ENCODE measurements at regions not wholly inside any gene's neighbourhood (a gene's known extent, or its start where the extent isn't known, plus 50 kb on each side); places are given as distances from the start of the nearest gene placed in this dataset.

DNA sequence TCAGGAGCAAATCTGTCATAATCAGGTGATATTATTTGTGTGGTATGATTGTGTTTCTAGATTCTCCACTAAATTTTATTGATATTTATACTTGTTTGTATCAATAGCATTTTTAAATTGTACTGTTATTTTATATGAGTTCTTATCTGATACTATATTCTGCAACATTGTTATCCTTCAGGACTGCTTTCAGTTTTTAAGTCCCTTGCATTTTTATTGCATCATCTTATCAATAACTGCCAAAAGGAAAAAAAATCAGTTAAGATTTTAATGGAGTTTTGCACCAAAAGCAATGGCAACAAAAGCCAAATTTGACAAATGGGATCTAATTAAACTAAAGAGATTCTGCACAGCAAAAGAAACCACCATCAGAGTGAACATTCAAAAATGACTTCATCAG is 741.3 kb upstream of the CTNND2 start:
- TF ChIP-seq EZH2phosphoT487 (IDR thresholded peaks at IDR 0.05; ENCODE audit: unreplicated experiment) (no peak), CTCF (conservative IDR thresholded peaks at IDR 0.05; ENCODE audit: low read depth in 2 of 2) (no peak), STAT1 (IDR thresholded peaks at IDR 0.05; ENCODE audit: unreplicated experiment) (no peak), POLR2AphosphoS5 (IDR thresholded peaks at IDR 0.05; ENCODE audit: low read depth) (no peak), ZNF114 (CRISPR knock-in tag; IDR thresholded peaks at IDR 0.05) (no peak), JUNB (IDR thresholded peaks at IDR 0.05; ENCODE audit: unreplicated experiment) (no peak), CREB1 (CRISPR knock-in tag; IDR thresholded peaks at IDR 0.05; ENCODE audit: low read depth) (no peak), NANOG (IDR thresholded peaks at IDR 0.05; ENCODE audit: borderline replicate concordance) (no peak), EZH2 (IDR thresholded peaks at IDR 0.05; ENCODE audit: low read depth, unreplicated experiment) (no peak), REST (IDR thresholded peaks at IDR 0.05; ENCODE audit: unreplicated experiment) (no peak)
- TF ChIP-seq, protein P1, sequence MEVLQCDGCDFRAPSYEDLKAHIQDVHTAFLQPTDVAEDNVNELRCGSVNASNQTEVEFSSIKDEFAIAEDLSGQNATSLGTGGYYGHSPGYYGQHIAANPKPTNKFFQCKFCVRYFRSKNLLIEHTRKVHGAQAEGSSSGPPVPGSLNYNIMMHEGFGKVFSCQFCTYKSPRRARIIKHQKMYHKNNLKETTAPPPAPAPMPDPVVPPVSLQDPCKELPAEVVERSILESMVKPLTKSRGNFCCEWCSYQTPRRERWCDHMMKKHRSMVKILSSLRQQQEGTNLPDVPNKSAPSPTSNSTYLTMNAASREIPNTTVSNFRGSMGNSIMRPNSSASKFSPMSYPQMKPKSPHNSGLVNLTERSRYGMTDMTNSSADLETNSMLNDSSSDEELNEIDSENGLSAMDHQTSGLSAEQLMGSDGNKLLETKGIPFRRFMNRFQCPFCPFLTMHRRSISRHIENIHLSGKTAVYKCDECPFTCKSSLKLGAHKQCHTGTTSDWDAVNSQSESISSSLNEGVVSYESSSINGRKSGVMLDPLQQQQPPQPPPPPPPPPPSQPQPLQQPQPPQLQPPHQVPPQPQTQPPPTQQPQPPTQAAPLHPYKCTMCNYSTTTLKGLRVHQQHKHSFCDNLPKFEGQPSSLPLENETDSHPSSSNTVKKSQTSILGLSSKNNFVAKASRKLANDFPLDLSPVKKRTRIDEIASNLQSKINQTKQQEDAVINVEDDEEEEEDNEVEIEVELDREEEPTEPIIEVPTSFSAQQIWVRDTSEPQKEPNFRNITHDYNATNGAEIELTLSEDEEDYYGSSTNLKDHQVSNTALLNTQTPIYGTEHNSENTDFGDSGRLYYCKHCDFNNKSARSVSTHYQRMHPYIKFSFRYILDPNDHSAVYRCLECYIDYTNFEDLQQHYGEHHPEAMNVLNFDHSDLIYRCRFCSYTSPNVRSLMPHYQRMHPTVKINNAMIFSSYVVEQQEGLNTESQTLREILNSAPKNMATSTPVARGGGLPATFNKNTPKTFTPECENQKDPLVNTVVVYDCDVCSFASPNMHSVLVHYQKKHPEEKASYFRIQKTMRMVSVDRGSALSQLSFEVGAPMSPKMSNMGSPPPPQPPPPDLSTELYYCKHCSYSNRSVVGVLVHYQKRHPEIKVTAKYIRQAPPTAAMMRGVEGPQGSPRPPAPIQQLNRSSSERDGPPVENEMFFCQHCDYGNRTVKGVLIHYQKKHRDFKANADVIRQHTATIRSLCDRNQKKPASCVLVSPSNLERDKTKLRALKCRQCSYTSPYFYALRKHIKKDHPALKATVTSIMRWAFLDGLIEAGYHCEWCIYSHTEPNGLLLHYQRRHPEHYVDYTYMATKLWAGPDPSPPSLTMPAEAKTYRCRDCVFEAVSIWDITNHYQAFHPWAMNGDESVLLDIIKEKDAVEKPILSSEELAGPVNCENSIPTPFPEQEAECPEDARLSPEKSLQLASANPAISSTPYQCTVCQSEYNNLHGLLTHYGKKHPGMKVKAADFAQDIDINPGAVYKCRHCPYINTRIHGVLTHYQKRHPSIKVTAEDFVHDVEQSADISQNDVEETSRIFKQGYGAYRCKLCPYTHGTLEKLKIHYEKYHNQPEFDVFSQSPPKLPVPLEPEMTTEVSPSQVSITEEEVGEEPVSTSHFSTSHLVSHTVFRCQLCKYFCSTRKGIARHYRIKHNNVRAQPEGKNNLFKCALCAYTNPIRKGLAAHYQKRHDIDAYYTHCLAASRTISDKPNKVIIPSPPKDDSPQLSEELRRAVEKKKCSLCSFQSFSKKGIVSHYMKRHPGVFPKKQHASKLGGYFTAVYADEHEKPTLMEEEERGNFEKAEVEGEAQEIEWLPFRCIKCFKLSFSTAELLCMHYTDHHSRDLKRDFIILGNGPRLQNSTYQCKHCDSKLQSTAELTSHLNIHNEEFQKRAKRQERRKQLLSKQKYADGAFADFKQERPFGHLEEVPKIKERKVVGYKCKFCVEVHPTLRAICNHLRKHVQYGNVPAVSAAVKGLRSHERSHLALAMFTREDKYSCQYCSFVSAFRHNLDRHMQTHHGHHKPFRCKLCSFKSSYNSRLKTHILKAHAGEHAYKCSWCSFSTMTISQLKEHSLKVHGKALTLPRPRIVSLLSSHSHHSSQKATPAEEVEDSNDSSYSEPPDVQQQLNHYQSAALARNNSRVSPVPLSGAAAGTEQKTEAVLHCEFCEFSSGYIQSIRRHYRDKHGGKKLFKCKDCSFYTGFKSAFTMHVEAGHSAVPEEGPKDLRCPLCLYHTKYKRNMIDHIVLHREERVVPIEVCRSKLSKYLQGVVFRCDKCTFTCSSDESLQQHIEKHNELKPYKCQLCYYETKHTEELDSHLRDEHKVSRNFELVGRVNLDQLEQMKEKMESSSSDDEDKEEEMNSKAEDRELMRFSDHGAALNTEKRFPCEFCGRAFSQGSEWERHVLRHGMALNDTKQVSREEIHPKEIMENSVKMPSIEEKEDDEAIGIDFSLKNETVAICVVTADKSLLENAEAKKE (CRISPR knock-in tag; IDR thresholded peaks at IDR 0.05), result no peak

Measured in GM23338 (cell line).